OCI-LY1 (cell line): ENCODE measurements at regions not wholly inside any gene's neighbourhood (a gene's known extent, or its start where the extent isn't known, plus 50 kb on each side); places are given as distances from the start of the nearest gene placed in this dataset.

ENCODE experiments used
- EZH2 ChIP-seq: fragments of 200-600 bp; sonication (generic), shearing (Covaris generic); IDR thresholded peaks from 2 replicates; pipeline ENCODE4 v1.8.0; 2017; ENCODE audit warnings: borderline replicate concordance, mixed run types, mild to moderate bottlenecking, antibody characterized with exemption, low read length, moderate library complexity, mixed read lengths
- TF ChIP-seq, protein P1 (sequence below): fragments of 200-600 bp; sonication (generic), shearing (Covaris generic); IDR thresholded peaks from 2 replicates; pipeline ENCODE4 v1.5.1; 2017; ENCODE audit warnings: mild to moderate bottlenecking, antibody characterized with exemption, low read length, moderate library complexity, mixed read lengths

DNA sequence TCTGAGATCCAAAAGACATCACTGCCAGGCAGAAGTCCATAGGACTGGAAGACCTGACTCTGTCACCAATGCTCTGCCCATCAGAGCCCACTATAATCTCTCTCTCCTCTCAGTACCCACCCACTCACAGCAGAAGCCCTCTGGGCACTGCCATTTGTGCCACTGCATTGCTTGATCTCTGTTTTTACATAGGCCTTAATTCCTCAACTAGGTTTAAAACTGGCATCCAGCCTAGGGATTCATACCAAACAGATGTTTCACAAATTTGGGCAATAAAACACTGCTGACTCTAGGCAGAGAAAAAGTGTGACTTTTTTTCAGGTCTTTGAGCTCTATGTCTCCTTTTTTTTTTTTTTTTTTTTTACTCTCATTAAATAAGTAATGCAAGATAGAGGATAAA is 91.1 kb upstream of the RANBP3L start:
- TF ChIP-seq, protein P1, sequence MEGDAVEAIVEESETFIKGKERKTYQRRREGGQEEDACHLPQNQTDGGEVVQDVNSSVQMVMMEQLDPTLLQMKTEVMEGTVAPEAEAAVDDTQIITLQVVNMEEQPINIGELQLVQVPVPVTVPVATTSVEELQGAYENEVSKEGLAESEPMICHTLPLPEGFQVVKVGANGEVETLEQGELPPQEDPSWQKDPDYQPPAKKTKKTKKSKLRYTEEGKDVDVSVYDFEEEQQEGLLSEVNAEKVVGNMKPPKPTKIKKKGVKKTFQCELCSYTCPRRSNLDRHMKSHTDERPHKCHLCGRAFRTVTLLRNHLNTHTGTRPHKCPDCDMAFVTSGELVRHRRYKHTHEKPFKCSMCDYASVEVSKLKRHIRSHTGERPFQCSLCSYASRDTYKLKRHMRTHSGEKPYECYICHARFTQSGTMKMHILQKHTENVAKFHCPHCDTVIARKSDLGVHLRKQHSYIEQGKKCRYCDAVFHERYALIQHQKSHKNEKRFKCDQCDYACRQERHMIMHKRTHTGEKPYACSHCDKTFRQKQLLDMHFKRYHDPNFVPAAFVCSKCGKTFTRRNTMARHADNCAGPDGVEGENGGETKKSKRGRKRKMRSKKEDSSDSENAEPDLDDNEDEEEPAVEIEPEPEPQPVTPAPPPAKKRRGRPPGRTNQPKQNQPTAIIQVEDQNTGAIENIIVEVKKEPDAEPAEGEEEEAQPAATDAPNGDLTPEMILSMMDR, result no peak
- TF ChIP-seq EZH2, result no peak
